ENCODE measurements at regions not wholly inside any gene's neighbourhood (a gene's known extent, or its start where the extent isn't known, plus 50 kb on each side); places are given as distances from the start of the nearest gene placed in this dataset.

- H3K4me3 ChIP-seq (replicated peaks in 1 of 4; ENCODE audit: control extremely low read depth in 1 of 4, insufficient read depth in 1 of 4, low read depth in 3 of 4, low read length in 4 of 4): no peak overlapping the region
- no peaks in the 10 kb centered on the region for H4K20me1 ChIP-seq (ENCODE audit: control insufficient read depth, extremely low read depth, insufficient read depth, low read length)
- no peaks in the 10 kb centered on the region for H3K27me3 ChIP-seq (ENCODE audit: control insufficient read depth, insufficient read depth, low read length)
- no peak overlapping the region for H3K9ac ChIP-seq (ENCODE audit: insufficient read depth, low read length)
- H3K36me3 ChIP-seq (ENCODE audit: control insufficient read depth, insufficient read depth, low read length): no peaks in the 10 kb centered on the region
- H3K9me3 ChIP-seq (ENCODE audit: control insufficient read depth, insufficient read depth, low read depth, low read length): no peaks in the 10 kb centered on the region
- H3K27ac ChIP-seq (ENCODE audit: insufficient read depth, low read length): no peak overlapping the region
- H3K4me1 ChIP-seq (ENCODE audit: control insufficient read depth, extremely low read depth, insufficient read depth, low read length): no peaks in the 10 kb centered on the region
- no peaks in the 10 kb centered on the region for H3K79me2 ChIP-seq (ENCODE audit: control insufficient read depth, insufficient read depth, low read length)
- no peak for DNase-seq (ENCODE audit: low read depth in 2 of 2)
- no peak overlapping the region for H2AFZ ChIP-seq (ENCODE audit: low read length)
- no peak overlapping the region for H3K4me2 ChIP-seq (ENCODE audit: extremely low read depth, insufficient read depth, low read length)
- no peak for TF ChIP-seq EZH2 (IDR thresholded peaks at IDR 0.05; ENCODE audit: low read length, missing control alignments)
- no peak for TF ChIP-seq CTCF (conservative IDR thresholded peaks at IDR 0.05 in 1 of 2, IDR thresholded peaks at IDR 0.05 in 1 of 2; ENCODE audit: low read depth in 1 of 2, low read length in 2 of 2)
These were observed 825.9 kb downstream of the TRIB2 start for GRCh38 chr2:13542642-13543041.

GRCh38 chr2:13543550-13543949, 826.8 kb downstream of the TRIB2 start:
- Histone ChIP-seq H2AFZ (ENCODE audit: low read length) (no peak overlapping the region), H3K9ac (ENCODE audit: insufficient read depth, low read length) (no peak overlapping the region), H3K9me3 (ENCODE audit: control insufficient read depth, insufficient read depth, low read depth, low read length) (no peaks in the 10 kb centered on the region), H3K79me2 (ENCODE audit: control insufficient read depth, insufficient read depth, low read length) (no peaks in the 10 kb centered on the region), H3K36me3 (ENCODE audit: control insufficient read depth, insufficient read depth, low read length) (no peaks in the 10 kb centered on the region), H3K4me2 (ENCODE audit: extremely low read depth, insufficient read depth, low read length) (no peak overlapping the region), H4K20me1 (ENCODE audit: control insufficient read depth, extremely low read depth, insufficient read depth, low read length) (no peaks in the 10 kb centered on the region), H3K27me3 (ENCODE audit: control insufficient read depth, insufficient read depth, low read length) (no peaks in the 10 kb centered on the region), H3K27ac (ENCODE audit: insufficient read depth, low read length) (no peak overlapping the region), H3K4me1 (ENCODE audit: control insufficient read depth, extremely low read depth, insufficient read depth, low read length) (no peaks in the 10 kb centered on the region), H3K4me3 (replicated peaks in 1 of 4; ENCODE audit: control extremely low read depth in 1 of 4, insufficient read depth in 1 of 4, low read depth in 3 of 4, low read length in 4 of 4) (no peak overlapping the region)
- no peak for TF ChIP-seq EZH2 (IDR thresholded peaks at IDR 0.05; ENCODE audit: low read length, missing control alignments)
- TF ChIP-seq CTCF (conservative IDR thresholded peaks at IDR 0.05 in 1 of 2, IDR thresholded peaks at IDR 0.05 in 1 of 2; ENCODE audit: low read depth in 1 of 2, low read length in 2 of 2): no peak
- no peak for DNase-seq (ENCODE audit: low read depth in 2 of 2)

GRCh38 chr2:13545320-13545719, 828.6 kb downstream of the TRIB2 start:
- no peaks in the 10 kb centered on the region for H4K20me1 ChIP-seq (ENCODE audit: control insufficient read depth, extremely low read depth, insufficient read depth, low read length)
- no peaks in the 10 kb centered on the region for H3K79me2 ChIP-seq (ENCODE audit: control insufficient read depth, insufficient read depth, low read length)
- no peak overlapping the region for H2AFZ ChIP-seq (ENCODE audit: low read length)
- H3K9ac ChIP-seq (ENCODE audit: insufficient read depth, low read length): no peak overlapping the region
- H3K9me3 ChIP-seq (ENCODE audit: control insufficient read depth, insufficient read depth, low read depth, low read length): no peaks in the 10 kb centered on the region
- TF ChIP-seq CTCF (conservative IDR thresholded peaks at IDR 0.05 in 1 of 2, IDR thresholded peaks at IDR 0.05 in 1 of 2; ENCODE audit: low read depth in 1 of 2, low read length in 2 of 2) (no peak), EZH2 (IDR thresholded peaks at IDR 0.05; ENCODE audit: low read length, missing control alignments) (no peak)
- H3K4me1 ChIP-seq (ENCODE audit: control insufficient read depth, extremely low read depth, insufficient read depth, low read length): no peaks in the 10 kb centered on the region
- no peak overlapping the region for H3K27ac ChIP-seq (ENCODE audit: insufficient read depth, low read length)
- H3K36me3 ChIP-seq (ENCODE audit: control insufficient read depth, insufficient read depth, low read length): no peaks in the 10 kb centered on the region
- H3K27me3 ChIP-seq (ENCODE audit: control insufficient read depth, insufficient read depth, low read length): no peaks in the 10 kb centered on the region
- no peak overlapping the region for H3K4me2 ChIP-seq (ENCODE audit: extremely low read depth, insufficient read depth, low read length)
- no peak overlapping the region for H3K4me3 ChIP-seq (replicated peaks in 1 of 4; ENCODE audit: control extremely low read depth in 1 of 4, insufficient read depth in 1 of 4, low read depth in 3 of 4, low read length in 4 of 4)
- DNase-seq (ENCODE audit: low read depth in 2 of 2): no peak
